Middle frontal gyrus (tissue), 1 donor: ENCODE measurements at regions not wholly inside any gene's neighbourhood (a gene's known extent, or its start where the extent isn't known, plus 50 kb on each side); places are given as distances from the start of the nearest gene placed in this dataset.

ENCODE experiments used
- DNase-seq: peaks from one replicate; pipeline ENCODE4 v3.0.0-alpha.2; 2015; ENCODE audit warnings: low spot score; ENCODE audit errors: extremely low spot score

- no peak for DNase-seq
Measured at GRCh38 chr2:120976501-120977307, 241.0 kb downstream of the GLI2 start.

GRCh38 chr2:120977582-120978358, 242.1 kb downstream of the GLI2 start:
- DNase-seq, result no peak

- DNase-seq, result no peak
Measured at GRCh38 chr2:120978359-120979050, 242.8 kb downstream of the GLI2 start.

- no peak for DNase-seq
Measured at GRCh38 chr2:120979398-120979797, 243.7 kb downstream of the GLI2 start.

- DNase-seq, result no peak
Measured at GRCh38 chr2:120979921-120980320, 244.3 kb downstream of the GLI2 start.

GRCh38 chr2:120981443-120981842, 245.8 kb downstream of the GLI2 start:
- no peak for DNase-seq

- DNase-seq, result no peak
Measured at GRCh38 chr2:120982598-120982997, 246.9 kb downstream of the GLI2 start.

- DNase-seq, result no peak
Measured at GRCh38 chr2:120983344-120983743, 247.7 kb downstream of the GLI2 start.

GRCh38 chr2:120984046-120984445, 248.4 kb downstream of the GLI2 start:
- DNase-seq, result no peak

GRCh38 chr2:120984452-120985173, 248.9 kb downstream of the GLI2 start:
- no peak for DNase-seq

GRCh38 chr2:120985174-120985996, 249.7 kb downstream of the GLI2 start:
- DNase-seq, result no peak

- no peak for DNase-seq
Measured at GRCh38 chr2:120985997-120986651, 250.5 kb downstream of the GLI2 start.

GRCh38 chr2:120986898-120987650, 251.4 kb downstream of the GLI2 start:
- no peak for DNase-seq

GRCh38 chr2:120988051-120988699, 252.5 kb downstream of the GLI2 start:
- no peak for DNase-seq

GRCh38 chr2:120988700-120989511, 253.2 kb downstream of the GLI2 start:
- DNase-seq, result no peak

- no peak for DNase-seq
Measured at GRCh38 chr2:120989512-120990441, 254.1 kb downstream of the GLI2 start.

- DNase-seq, result no peak
Measured at GRCh38 chr2:120990451-120990871, 254.8 kb downstream of the GLI2 start.
